HCT116 (cell line): ENCODE measurements at regions not wholly inside any gene's neighbourhood (a gene's known extent, or its start where the extent isn't known, plus 50 kb on each side); places are given as distances from the start of the nearest gene placed in this dataset.

ENCODE experiments used
- ATAC-seq: fragments of 200-7000 bp; cut with Tn5 transposase; 2 replicates; pipeline ENCODE4 v1.9.1; 2020; ENCODE audit warnings: mild to moderate bottlenecking, moderate library complexity
- BruUV-seq: library from RNA; stranded (reverse); fragments of 400-500 nt; replicated peaks from 2 replicates; lab custom pipeline; 2021; lab: Mats Ljungman, UMichigan
- CTCF ChIA-PET: fragments of 300-600 bp; sonication (Branson Sonifier 250); formaldehyde crosslinking; loops from one replicate; lab custom pipeline; 2021; ENCODE audit warnings: antibody characterized with exemption; lab: Charles Lee
- POLR2A ChIA-PET: fragments of 300-600, 350-600 bp; sonication (Branson Sonifier 250); formaldehyde crosslinking; loops from one replicate; lab custom pipeline; 2021; ENCODE audit warnings: antibody characterized with exemption; lab: Charles Lee
- RAD21 ChIA-PET, 2 experiments: fragments of 300-600 bp; sonication (Branson Sonifier 250); formaldehyde crosslinking; loops; one replicate each; lab custom pipeline; 2023; ENCODE audit warnings: low total read pairs in 2 of 2; ENCODE audit not compliant: uncharacterized antibody in 2 of 2, unreplicated experiment in 2 of 2, low non-redundant PET in 1 of 2; lab: Charles Lee
- DNase-seq: peaks from one replicate; pipeline ENCODE4 v3.0.0-alpha.2; 2010; ENCODE audit warnings: low read depth, low spot score
- H2AFZ ChIP-seq: fragments of 200-600 bp; shearing (Covaris generic), sonication (generic); 2 replicates; pipeline ENCODE4 v1.6.1; 2017; ENCODE audit warnings: low read depth, mixed run types, mixed read lengths, antibody characterized with exemption, low read length; ENCODE audit not compliant: poor library complexity, severe bottlenecking
- H3K27ac ChIP-seq: 2 replicates; pipeline ENCODE4 v1.5.1; 2012; ENCODE audit warnings: low read depth, low read length
- H3K27me3 ChIP-seq: fragments of 200-600 bp; sonication (generic); 2 replicates; pipeline ENCODE4 v1.6.1; 2016; ENCODE audit warnings: mixed run types, low read length, mixed read lengths; ENCODE audit not compliant: insufficient read depth
- H3K36me3 ChIP-seq, 2 experiments: fragments of 200-500 bp in 1 of 2; fragments of 200-600 bp in 1 of 2; sonication (Bioruptor generic) in 1 of 2; sonication (generic) in 1 of 2; 2 replicates each; pipeline versions ENCODE4 v1.5.1 to v1.6.1; 2014 to 2016; ENCODE audit warnings: low read length in 2 of 2, inconsistent platforms in 1 of 2, mixed read lengths in 1 of 2, mixed run types in 1 of 2; ENCODE audit not compliant: insufficient read depth in 2 of 2, control insufficient read depth in 1 of 2
- H3K4me1 ChIP-seq, 2 experiments: fragments of 200-600 bp in 1 of 2; sonication (generic) in 1 of 2; 2 replicates each; pipeline versions ENCODE4 v1.5.1 to v1.6.1; 2012 to 2017; ENCODE audit warnings: low read length in 2 of 2, inconsistent platforms in 1 of 2, mild to moderate bottlenecking in 1 of 2, mixed read lengths in 1 of 2, mixed run types in 1 of 2, moderate library complexity in 1 of 2; ENCODE audit not compliant: insufficient read depth in 2 of 2, control insufficient read depth in 1 of 2
- H3K4me2 ChIP-seq: fragments of 200-600 bp; sonication (generic); 2 replicates; pipeline ENCODE4 v1.6.1; 2017; ENCODE audit warnings: mixed run types, low read length, mixed read lengths
- H3K4me3 ChIP-seq, 2 experiments: fragments of 200-600 bp in 1 of 2; sonication (generic) in 1 of 2; replicated peaks in 1 of 2; 2 replicates each; pipeline ENCODE4 v1.5.1; 2011 to 2016; ENCODE audit warnings: low read length in 2 of 2, control low read depth in 1 of 2, low read depth in 1 of 2, mild to moderate bottlenecking in 1 of 2, mixed read lengths in 1 of 2, mixed run types in 1 of 2
- H3K79me2 ChIP-seq: fragments of 200-600 bp; sonication (generic); 2 replicates; pipeline ENCODE4 v1.6.1; 2017; ENCODE audit warnings: mild to moderate bottlenecking, mixed run types, low read length, moderate library complexity, mixed read lengths; ENCODE audit not compliant: insufficient read depth
- H3K9ac ChIP-seq: fragments of 200-600 bp; sonication (generic); 2 replicates; pipeline ENCODE4 v1.6.1; 2016; ENCODE audit warnings: low read length, mixed read lengths
- H3K9me2 ChIP-seq: fragments of 200-600 bp; sonication (generic), shearing (Covaris generic); 2 replicates; pipeline ENCODE4 v1.6.1; 2017; ENCODE audit warnings: mixed run types, mild to moderate bottlenecking, moderate library complexity; ENCODE audit not compliant: insufficient read depth
- H3K9me3 ChIP-seq, 2 experiments: fragments of 200-500 bp in 1 of 2; fragments of 200-600 bp in 1 of 2; sonication (Bioruptor generic) in 1 of 2; sonication (generic) in 1 of 2; 2 replicates each; pipeline ENCODE4 v1.6.1; 2014 to 2017; ENCODE audit warnings: low read length in 2 of 2, mixed read lengths in 2 of 2, inconsistent platforms in 1 of 2, low read depth in 1 of 2, mild to moderate bottlenecking in 1 of 2, mixed run types in 1 of 2, moderate library complexity in 1 of 2; ENCODE audit not compliant: control insufficient read depth in 1 of 2, insufficient read depth in 1 of 2
- H4K20me1 ChIP-seq: fragments of 200-600 bp; sonication (generic), shearing (Covaris generic); 2 replicates; pipeline ENCODE4 v1.6.1; 2017; ENCODE audit warnings: mixed run types, mild to moderate bottlenecking, moderate library complexity; ENCODE audit not compliant: insufficient read depth
- CBX3 ChIP-seq: IDR thresholded peaks from 2 replicates; pipeline ENCODE4 v1.6.1; 2012; ENCODE audit warnings: low read depth
- CTCF ChIP-seq, 3 experiments: fragments of 200-600 bp in 1 of 3; sonication (generic) in 1 of 3; IDR thresholded peaks in 2 of 3; conservative IDR thresholded peaks in 1 of 3; 2 replicates each; pipeline ENCODE4 v1.5.1; 2012 to 2017; ENCODE audit warnings: low read depth in 2 of 3, low read length in 2 of 3, antibody characterized with exemption in 1 of 3, borderline replicate concordance in 1 of 3, control low read depth in 1 of 3, mild to moderate bottlenecking in 1 of 3, mixed read lengths in 1 of 3, mixed run types in 1 of 3, moderate library complexity in 1 of 3; ENCODE audit not compliant: insufficient read depth in 1 of 3
- EZH2 ChIP-seq: fragments of 200-600 bp; sonication (generic); IDR thresholded peaks from 2 replicates; pipeline ENCODE4 v1.6.1; 2017; ENCODE audit warnings: antibody characterized with exemption, mixed run types
- EZH2phosphoT487 ChIP-seq: fragments of 200-600 bp; IDR thresholded peaks from 2 replicates; pipeline ENCODE4 v1.6.1; 2018; ENCODE audit warnings: antibody characterized with exemption, borderline replicate concordance
- POLR2A ChIP-seq: IDR thresholded peaks from 2 replicates; pipeline ENCODE4 v1.7.0; 2011; ENCODE audit warnings: borderline replicate concordance; ENCODE audit not compliant: insufficient read depth, insufficient read length; ENCODE audit errors: extremely low read depth
- REST ChIP-seq: IDR thresholded peaks from 2 replicates; pipeline ENCODE4 v1.6.1; 2012; ENCODE audit warnings: low read depth
- SP1 ChIP-seq: IDR thresholded peaks from 2 replicates; pipeline ENCODE4 v1.6.1; 2012; ENCODE audit warnings: low read depth
- SRF ChIP-seq: IDR thresholded peaks from 2 replicates; pipeline ENCODE4 v1.6.1; 2012; ENCODE audit warnings: low read depth
- TCF7L2 ChIP-seq: IDR thresholded peaks from 2 replicates; pipeline ENCODE4 v1.7.0; 2011; ENCODE audit warnings: borderline replicate concordance, inconsistent platforms; ENCODE audit not compliant: insufficient read depth, insufficient read length; ENCODE audit errors: extremely low read depth
- ZNF274 ChIP-seq: fragments of 200-500 bp; sonication (Bioruptor generic); IDR thresholded peaks from 2 replicates; pipeline ENCODE4 v1.6.1; 2014; ENCODE audit warnings: mild to moderate bottlenecking, low read depth, low read length, inconsistent platforms
- intact Hi-C: fragments of 100-400 bp; cut with micrococcal nuclease; formaldehyde crosslinking; loops from 2 replicates; pipeline ENCODE4 v1.10.0; 2022

GRCh38 chr12:128012110-128012509 is 254.9 kb upstream of the TMEM132C start (continued):
- TF ChIP-seq REST (no peak), SP1 (no peak), TCF7L2 (no peak), POLR2A (no peak), SRF (no peak), EZH2 (no peak)

- ATAC-seq (no peak), DNase-seq (no peak)
- H2AFZ ChIP-seq, result no peak overlapping the region
- POLR2A ChIA-PET, result no interaction called here
- no peak overlapping the region for H3K4me2 ChIP-seq
- no peaks in the 10 kb centered on the region for H3K27me3 ChIP-seq
- H3K36me3 ChIP-seq, result no peaks in the 10 kb centered on the region
- CTCF ChIA-PET, result no interaction called here
- no peak overlapping the region for H3K4me3 ChIP-seq
- intact Hi-C loops, result no loop called here
- BruUV-seq, result no TSS peak
- H3K9ac ChIP-seq, result no peak overlapping the region
- TF ChIP-seq CBX3 (no peak), EZH2phosphoT487 (no peak), ZNF274 (no peak), CTCF (IDR thresholded peaks at IDR 0.05 in 2 of 3, conservative IDR thresholded peaks at IDR 0.05 in 1 of 3; ENCODE audit: borderline replicate concordance in 1 of 3, insufficient read depth in 1 of 3, low read depth in 2 of 3, low read length in 2 of 3) (no peak), SP1 (no peak)
- no peaks in the 10 kb centered on the region for H3K79me2 ChIP-seq
- peaks cover 7 to 22% of the 10 kb centered on the region in 2 experiments; a peak in 3 of 4 replicates for H3K9me3 ChIP-seq
- no peaks in the 10 kb centered on the region for H3K4me1 ChIP-seq
- RAD21 ChIA-PET, result no interaction called here
- H3K9me2 ChIP-seq, result no peaks in the 10 kb centered on the region
- no peak overlapping the region for H3K27ac ChIP-seq
- no peaks in the 10 kb centered on the region for H4K20me1 ChIP-seq
These were observed 251.7 kb upstream of the TMEM132C start for GRCh38 chr12:128015276-128015675.
